ENCODE measurements at regions not wholly inside any gene's neighbourhood (a gene's known extent, or its start where the extent isn't known, plus 50 kb on each side); places are given as distances from the start of the nearest gene placed in this dataset.

DNA sequence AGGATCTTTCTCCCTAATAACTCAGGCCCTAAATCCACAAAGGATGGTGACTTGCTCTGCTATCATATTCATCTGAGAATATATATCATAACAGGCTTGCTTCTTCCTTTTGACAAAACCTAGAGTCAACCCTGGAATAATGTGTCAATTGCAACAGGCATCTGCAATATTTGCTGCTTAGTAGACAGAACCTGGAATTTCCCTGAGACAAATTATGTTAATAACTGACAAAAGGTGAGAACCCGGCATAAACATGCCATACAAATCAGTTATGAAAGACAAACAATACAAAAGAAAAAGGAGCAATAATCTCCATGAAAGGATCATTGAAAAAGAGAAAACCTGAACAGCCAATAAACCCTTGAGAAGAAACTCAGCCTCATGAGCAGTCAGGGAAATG, 114.5 kb upstream of the CDCA7L start:
- TF ChIP-seq CTCF (IDR thresholded peaks at IDR 0.05; ENCODE audit: poor library complexity) = no peak
- TF ChIP-seq EZH2phosphoT487 (IDR thresholded peaks at IDR 0.05; ENCODE audit: low read depth, severe bottlenecking, unreplicated experiment) = no peak

All from hepatocyte (in vitro differentiated cells).